Body of pancreas (tissue), 4 donors: ENCODE measurements at regions not wholly inside any gene's neighbourhood (a gene's known extent, or its start where the extent isn't known, plus 50 kb on each side); places are given as distances from the start of the nearest gene placed in this dataset.

Source experiments
- ATAC-seq: fragments of 150-250 bp; one replicate; pipeline ENCODE4 v1.9.1; 2016
- DNase-seq, 4 donors: peaks; one replicate each; pipeline ENCODE4 v3.0.0-alpha.2; 2019
- H3K27ac ChIP-seq, 4 donors: fragments of 200-600 bp; sonication (generic); 1 replicate in 3 of 4; 2 replicates in 1 of 4; pipeline versions ENCODE4 v1.5.1 to v1.6.1; 2016 to 2019; ENCODE audit warnings: mild to moderate bottlenecking in 1 of 4, mixed read lengths in 1 of 4, moderate library complexity in 1 of 4
- H3K27me3 ChIP-seq, 2 donors: fragments of 200-600 bp; sonication (generic); one replicate each; pipeline ENCODE4 v1.6.0; 2016; ENCODE audit warnings: mild to moderate bottlenecking in 1 of 2
- H3K36me3 ChIP-seq, 2 donors: fragments of 200-600 bp; sonication (generic); replicated peaks in 1 of 2; 2 replicates each; pipeline ENCODE4 v1.5.1; 2016; ENCODE audit warnings: low read depth in 2 of 2; ENCODE audit not compliant: insufficient read depth in 1 of 2
- H3K4me1 ChIP-seq: fragments of 200-600 bp; sonication (generic); one replicate; pipeline ENCODE4 v1.6.0; 2016
- H3K4me3 ChIP-seq, 2 donors: fragments of 200-600 bp; sonication (generic); 1 replicate in 1 of 2; 2 replicates in 1 of 2; pipeline ENCODE4 v1.5.1; 2016 to 2019
- H3K9me3 ChIP-seq, 3 donors: fragments of 200-600 bp; sonication (generic); 1 replicate in 2 of 3; 2 replicates in 1 of 3; pipeline ENCODE4 v1.5.1; 2016
- POLR2A ChIP-seq, 3 donors: fragments of 450-650 bp; IDR thresholded peaks; one replicate each; pipeline ENCODE4 v1.6.1; 2016; ENCODE audit warnings: antibody characterized with exemption in 3 of 3, mild to moderate bottlenecking in 2 of 3
- WGBS, 2 donors: methylation state at CpG; one replicate each; pipeline ENCODE4 v1.1.5; 2017; 5-methylcytosine and 5-hydroxymethylcytosine counted together
- intact Hi-C: fragments of 100-400 bp; cut with DNase I; formaldehyde crosslinking; loops from one replicate; pipeline ENCODE4 v1.15.1; 2023
- TF ChIP-seq, protein P1 (sequence below), 7 experiments: fragments of 450-650 bp in 4 of 7; fragments of 200-600 bp in 3 of 7; sonication (generic) in 3 of 7; IDR thresholded peaks; one replicate each; pipeline ENCODE4 v1.5.1; 2016 to 2019; ENCODE audit warnings: antibody characterized with exemption in 7 of 7

DNA sequence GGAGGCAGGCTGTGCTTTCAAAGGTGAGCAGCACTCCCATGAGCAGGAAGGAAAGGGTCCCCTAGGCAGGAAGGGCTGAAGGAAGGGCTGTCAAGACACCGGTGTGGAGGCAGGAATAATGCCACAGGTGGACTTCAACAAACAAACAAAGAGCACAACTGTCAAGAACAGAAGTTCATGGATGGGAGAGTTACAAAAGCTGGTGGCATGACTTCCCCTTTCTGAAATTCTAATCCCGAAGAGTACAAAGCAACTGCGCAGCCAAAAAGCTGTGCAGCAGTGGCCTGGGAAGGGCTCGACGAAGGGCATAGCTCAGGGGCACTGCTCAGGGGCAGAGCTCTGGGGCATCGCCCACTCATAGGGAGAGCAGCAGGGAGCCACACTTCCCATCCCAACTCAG, 582.3 kb upstream of the DIPK2B start:
- Histone ChIP-seq H3K27me3 (no peaks in the 10 kb centered on the region), H3K36me3 (no peaks in the 10 kb centered on the region), H3K27ac (no peak overlapping the region), H3K4me1 (no peaks in the 10 kb centered on the region), H3K4me3 (no peak overlapping the region), H3K9me3 (no peaks in the 10 kb centered on the region)
- intact Hi-C loops: no loop called here
- DNase-seq (no peak), ATAC-seq (no peak)
- TF ChIP-seq POLR2A (IDR thresholded peaks at IDR 0.05): no peak
- TF ChIP-seq, protein P1, sequence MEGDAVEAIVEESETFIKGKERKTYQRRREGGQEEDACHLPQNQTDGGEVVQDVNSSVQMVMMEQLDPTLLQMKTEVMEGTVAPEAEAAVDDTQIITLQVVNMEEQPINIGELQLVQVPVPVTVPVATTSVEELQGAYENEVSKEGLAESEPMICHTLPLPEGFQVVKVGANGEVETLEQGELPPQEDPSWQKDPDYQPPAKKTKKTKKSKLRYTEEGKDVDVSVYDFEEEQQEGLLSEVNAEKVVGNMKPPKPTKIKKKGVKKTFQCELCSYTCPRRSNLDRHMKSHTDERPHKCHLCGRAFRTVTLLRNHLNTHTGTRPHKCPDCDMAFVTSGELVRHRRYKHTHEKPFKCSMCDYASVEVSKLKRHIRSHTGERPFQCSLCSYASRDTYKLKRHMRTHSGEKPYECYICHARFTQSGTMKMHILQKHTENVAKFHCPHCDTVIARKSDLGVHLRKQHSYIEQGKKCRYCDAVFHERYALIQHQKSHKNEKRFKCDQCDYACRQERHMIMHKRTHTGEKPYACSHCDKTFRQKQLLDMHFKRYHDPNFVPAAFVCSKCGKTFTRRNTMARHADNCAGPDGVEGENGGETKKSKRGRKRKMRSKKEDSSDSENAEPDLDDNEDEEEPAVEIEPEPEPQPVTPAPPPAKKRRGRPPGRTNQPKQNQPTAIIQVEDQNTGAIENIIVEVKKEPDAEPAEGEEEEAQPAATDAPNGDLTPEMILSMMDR (IDR thresholded peaks at IDR 0.05): no peak
- WGBS, 2 donors: 60 to 71% methylated on average over 3 of the region's 6 CpGs

DNA sequence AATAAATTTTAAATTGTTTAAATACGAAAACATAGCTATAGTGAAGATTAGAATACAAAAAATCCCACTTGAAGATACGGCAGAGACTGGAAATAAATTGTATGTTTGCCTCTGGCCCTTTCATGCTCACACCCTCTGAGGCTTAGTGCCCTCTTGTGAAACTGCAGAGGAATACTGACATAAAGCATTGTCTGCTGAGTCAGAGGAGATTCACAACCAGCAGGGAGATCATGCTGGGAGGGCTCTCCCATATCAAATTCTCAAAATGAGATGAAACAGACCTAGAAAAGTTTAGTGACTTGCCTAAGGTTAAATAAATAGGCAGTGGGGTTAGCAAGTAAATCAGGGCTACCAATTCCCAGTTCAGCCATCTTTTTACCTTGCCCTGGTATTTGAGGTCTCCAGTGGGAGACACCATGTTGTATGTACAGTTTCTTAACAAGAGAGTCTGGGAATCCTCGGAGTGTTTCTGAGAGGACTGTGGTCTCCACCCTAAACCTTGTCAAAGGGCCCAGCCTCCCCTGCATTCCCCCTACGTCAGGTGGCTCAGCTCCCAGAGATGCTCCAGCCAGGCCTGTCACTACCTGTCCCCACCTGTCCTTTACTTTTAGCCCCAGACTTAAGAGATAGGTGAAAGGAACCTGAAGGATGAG, 581.4 kb upstream of the DIPK2B start:
- Histone ChIP-seq H3K27ac (no peak overlapping the region), H3K4me3 (no peak overlapping the region), H3K9me3 (no peaks in the 10 kb centered on the region), H3K4me1 (no peaks in the 10 kb centered on the region), H3K27me3 (no peaks in the 10 kb centered on the region), H3K36me3 (no peaks in the 10 kb centered on the region)
- ATAC-seq (peak; percentile 35), DNase-seq (no peak)
- intact Hi-C loops: no loop called here
- WGBS, 2 donors: 50 to 56% methylated on average over 4 of the region's 4 CpGs
- no peak for TF ChIP-seq POLR2A (IDR thresholded peaks at IDR 0.05)
- TF ChIP-seq, protein P1 (IDR thresholded peaks at IDR 0.05): peak in 1 of 7 experiments; percentile 14

DNA sequence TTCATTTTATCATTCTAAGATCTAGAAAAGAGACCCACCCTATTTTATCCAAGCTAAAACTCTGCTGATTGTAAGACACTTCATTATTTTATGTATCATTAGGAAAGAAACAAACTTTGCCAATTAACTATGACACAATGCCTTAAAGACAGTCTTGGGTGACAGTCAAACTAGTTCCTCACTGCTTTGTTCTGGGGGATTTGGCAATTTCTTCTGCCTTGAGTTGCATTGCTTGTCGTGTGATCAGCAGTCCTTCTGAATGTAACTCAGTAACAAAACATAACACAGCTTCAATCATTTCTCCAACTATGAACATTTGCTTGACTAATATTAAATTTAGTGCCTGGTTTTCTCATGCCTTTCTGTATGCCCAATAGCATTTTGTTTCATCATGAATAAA, 577.9 kb upstream of the DIPK2B start:
- Histone ChIP-seq H3K9me3 (no peaks in the 10 kb centered on the region), H3K4me3 (no peak overlapping the region), H3K4me1 (no peaks in the 10 kb centered on the region), H3K36me3 (no peaks in the 10 kb centered on the region), H3K27me3 (no peaks in the 10 kb centered on the region), H3K27ac (no peak overlapping the region)
- WGBS, 2 donors: 78 to 93% methylated on average over 1 of the region's 1 CpG
- intact Hi-C loops: no loop called here
- ATAC-seq (no peak), DNase-seq (no peak)
- TF ChIP-seq, protein P1 (IDR thresholded peaks at IDR 0.05): no peak

DNA sequence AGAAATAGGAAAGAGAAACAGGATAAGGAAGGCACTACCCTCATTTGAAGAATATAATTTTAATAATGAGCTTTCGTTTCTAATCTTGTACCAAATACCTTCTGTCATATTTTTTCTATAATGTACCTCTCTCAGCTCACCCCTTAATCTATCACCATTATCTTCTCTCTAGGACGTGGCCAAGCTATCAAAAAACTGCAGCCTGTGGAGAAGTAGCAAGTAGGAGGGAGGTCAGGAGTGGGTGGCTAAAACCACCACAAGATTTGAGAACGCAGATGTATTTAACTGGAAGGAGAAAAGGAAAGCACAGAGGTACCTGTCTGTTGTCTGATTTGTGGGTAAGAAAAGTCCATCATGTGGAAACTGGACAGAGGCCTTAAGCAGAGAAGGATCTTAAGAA, 576.7 kb upstream of the DIPK2B start:
- 46 to 49% methylated on average over 3 of the region's 3 CpGs for WGBS, 2 donors

More for the DNA sequence above, 576.7 kb upstream of the DIPK2B start:
- intact Hi-C loops: no loop called here
- Histone ChIP-seq H3K27ac (no peak overlapping the region), H3K9me3 (no peaks in the 10 kb centered on the region), H3K4me3 (no peak overlapping the region), H3K36me3 (no peaks in the 10 kb centered on the region), H3K4me1 (no peaks in the 10 kb centered on the region), H3K27me3 (no peaks in the 10 kb centered on the region)
- ATAC-seq (no peak), DNase-seq (no peak)
- TF ChIP-seq, protein P1 (IDR thresholded peaks at IDR 0.05): no peak
- TF ChIP-seq POLR2A (IDR thresholded peaks at IDR 0.05): no peak
